ENCODE measurements at regions not wholly inside any gene's neighbourhood (a gene's known extent, or its start where the extent isn't known, plus 50 kb on each side); places are given as distances from the start of the nearest gene placed in this dataset.

DNA sequence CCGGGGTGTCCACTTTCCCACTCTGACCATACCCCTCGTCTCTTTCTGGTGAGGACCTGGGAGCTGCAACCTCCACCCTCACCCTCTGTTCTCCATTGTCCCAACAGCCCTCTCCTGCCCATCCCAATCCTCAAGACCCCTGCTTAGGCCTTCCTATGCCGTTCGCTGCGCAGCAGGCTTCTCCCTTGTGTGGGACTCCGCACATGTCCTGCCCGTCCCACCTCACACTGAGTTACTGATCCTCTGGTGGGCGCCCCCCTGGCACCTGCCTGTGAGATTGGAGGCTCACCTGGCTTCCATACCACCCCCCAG lies 119.5 kb upstream of the SNTG2 start:
- TF ChIP-seq, protein P1, sequence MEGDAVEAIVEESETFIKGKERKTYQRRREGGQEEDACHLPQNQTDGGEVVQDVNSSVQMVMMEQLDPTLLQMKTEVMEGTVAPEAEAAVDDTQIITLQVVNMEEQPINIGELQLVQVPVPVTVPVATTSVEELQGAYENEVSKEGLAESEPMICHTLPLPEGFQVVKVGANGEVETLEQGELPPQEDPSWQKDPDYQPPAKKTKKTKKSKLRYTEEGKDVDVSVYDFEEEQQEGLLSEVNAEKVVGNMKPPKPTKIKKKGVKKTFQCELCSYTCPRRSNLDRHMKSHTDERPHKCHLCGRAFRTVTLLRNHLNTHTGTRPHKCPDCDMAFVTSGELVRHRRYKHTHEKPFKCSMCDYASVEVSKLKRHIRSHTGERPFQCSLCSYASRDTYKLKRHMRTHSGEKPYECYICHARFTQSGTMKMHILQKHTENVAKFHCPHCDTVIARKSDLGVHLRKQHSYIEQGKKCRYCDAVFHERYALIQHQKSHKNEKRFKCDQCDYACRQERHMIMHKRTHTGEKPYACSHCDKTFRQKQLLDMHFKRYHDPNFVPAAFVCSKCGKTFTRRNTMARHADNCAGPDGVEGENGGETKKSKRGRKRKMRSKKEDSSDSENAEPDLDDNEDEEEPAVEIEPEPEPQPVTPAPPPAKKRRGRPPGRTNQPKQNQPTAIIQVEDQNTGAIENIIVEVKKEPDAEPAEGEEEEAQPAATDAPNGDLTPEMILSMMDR (IDR thresholded peaks at IDR 0.05), result no peak
- TF ChIP-seq POLR2AphosphoS5 (IDR thresholded peaks at IDR 0.05; ENCODE audit: insufficient read depth in 1 of 2, low read depth in 1 of 2), result no peak
- no peak for TF ChIP-seq POLR2A (IDR thresholded peaks at IDR 0.05)
